ENCODE measurements at regions not wholly inside any gene's neighbourhood (a gene's known extent, or its start where the extent isn't known, plus 50 kb on each side); places are given as distances from the start of the nearest gene placed in this dataset.

GRCh38 chr3:30131191-30131590 is 475.2 kb upstream of the TGFBR2 start (continued):
- TF ChIP-seq CTCF (conservative IDR thresholded peaks at IDR 0.05; ENCODE audit: low read depth in 2 of 2): no peak
- no peak for TF ChIP-seq JUNB (IDR thresholded peaks at IDR 0.05; ENCODE audit: unreplicated experiment)
- no peak for TF ChIP-seq EZH2phosphoT487 (IDR thresholded peaks at IDR 0.05; ENCODE audit: unreplicated experiment)
- no peak for TF ChIP-seq EZH2 (IDR thresholded peaks at IDR 0.05; ENCODE audit: low read depth, unreplicated experiment)
- TF ChIP-seq CREB1 (CRISPR knock-in tag; IDR thresholded peaks at IDR 0.05; ENCODE audit: low read depth): no peak

DNA sequence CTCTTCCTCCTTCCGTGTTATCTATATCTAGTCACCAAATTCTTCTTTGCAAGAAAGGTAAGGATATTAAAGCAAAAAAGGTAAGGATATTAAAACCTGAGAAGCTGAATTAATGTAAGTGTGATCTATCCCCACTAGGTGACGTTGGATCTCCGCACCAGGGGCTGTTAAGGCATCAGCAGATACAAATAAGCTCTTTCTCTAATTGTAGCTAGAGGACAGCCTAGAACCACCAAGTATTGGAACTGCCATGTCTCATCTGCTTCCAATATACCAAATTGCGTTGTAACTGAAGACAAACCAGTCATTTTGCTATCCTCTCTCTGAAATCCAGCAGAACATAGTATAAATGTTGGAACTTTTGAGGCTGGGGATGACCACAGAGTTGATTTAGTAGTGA is 471.2 kb upstream of the TGFBR2 start:
- no peak overlapping the region for H3K27ac Mint-ChIP-seq
- no peaks in the 10 kb centered on the region for H3K36me3 Mint-ChIP-seq (ENCODE audit: low read depth)
- Histone ChIP-seq H3K4me2 (no peak overlapping the region), H3F3A (replicated peaks; ENCODE audit: low read depth) (no peaks in the 10 kb centered on the region), H3K4me3 (no peak overlapping the region), H2AFZ (no peak overlapping the region), H4K20me1 (replicated peaks; ENCODE audit: insufficient read depth) (no peaks in the 10 kb centered on the region), H3K79me2 (replicated peaks; ENCODE audit: insufficient read depth) (no peaks in the 10 kb centered on the region), H3K27ac (ENCODE audit: low read depth) (no peak overlapping the region), H3K9me2 (ENCODE audit: insufficient read depth) (peaks cover 3% of the 10 kb centered on the region; the same call in 1 of the 2 replicates), H3K4me1 (ENCODE audit: insufficient read depth) (no peaks in the 10 kb centered on the region), H3K27me3 (ENCODE audit: insufficient read depth) (no peaks in the 10 kb centered on the region), H3K36me3 (ENCODE audit: insufficient read depth) (no peaks in the 10 kb centered on the region)
- ATAC-seq (no peak), DNase-seq (ENCODE audit: low spot score) (peak; percentile 11)
- no peaks in the 10 kb centered on the region for H3K27me3 Mint-ChIP-seq (ENCODE audit: insufficient read depth, low read depth, poor library complexity)
- no peaks in the 10 kb centered on the region for H3K4me1 Mint-ChIP-seq
- TF ChIP-seq EZH2phosphoT487 (IDR thresholded peaks at IDR 0.05; ENCODE audit: unreplicated experiment): no peak
- TF ChIP-seq CTCF (conservative IDR thresholded peaks at IDR 0.05; ENCODE audit: low read depth in 2 of 2): peak; percentile 23 to 51; a peak in 2 of 4 replicates
- H3K4me3 Mint-ChIP-seq: no peak overlapping the region
- no peaks in the 10 kb centered on the region for H3K9me3 Mint-ChIP-seq

DNA sequence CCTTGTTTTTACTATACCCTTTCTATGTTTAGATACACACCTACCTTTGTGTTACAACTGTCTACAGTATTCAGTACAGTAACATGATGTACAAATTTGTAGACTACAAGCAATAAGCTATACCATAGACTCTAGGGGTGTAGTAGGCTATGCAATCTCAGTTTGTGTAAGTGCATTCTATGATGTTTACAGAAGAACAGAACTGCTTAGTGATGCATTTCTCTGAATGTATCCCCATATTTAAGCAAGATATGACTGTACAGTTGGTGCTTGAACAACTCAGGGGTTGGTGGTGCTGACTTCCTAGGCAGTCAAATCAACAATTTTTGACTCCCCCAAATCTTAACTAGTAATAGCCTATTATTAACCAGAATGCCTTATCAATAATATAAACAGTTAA is 467.1 kb upstream of the TGFBR2 start:
- H3F3A ChIP-seq (replicated peaks; ENCODE audit: low read depth): no peaks in the 10 kb centered on the region
- H3K4me2 ChIP-seq: no peak overlapping the region
- H4K20me1 ChIP-seq (replicated peaks; ENCODE audit: insufficient read depth): no peaks in the 10 kb centered on the region
- H3K27me3 ChIP-seq (ENCODE audit: insufficient read depth): no peaks in the 10 kb centered on the region
- Mint-ChIP-seq H3K4me3 (no peak overlapping the region), H3K4me1 (no peaks in the 10 kb centered on the region), H3K27me3 (ENCODE audit: insufficient read depth, low read depth, poor library complexity) (no peaks in the 10 kb centered on the region), H3K36me3 (ENCODE audit: low read depth) (no peaks in the 10 kb centered on the region), H3K9me3 (no peaks in the 10 kb centered on the region), H3K27ac (no peak overlapping the region)
- H3K36me3 ChIP-seq (ENCODE audit: insufficient read depth): no peaks in the 10 kb centered on the region
- ATAC-seq (no peak), DNase-seq (ENCODE audit: low spot score) (no peak)
- no peak overlapping the region for H3K27ac ChIP-seq (ENCODE audit: low read depth)
- no peaks in the 10 kb centered on the region for H3K4me1 ChIP-seq (ENCODE audit: insufficient read depth)
- no peaks in the 10 kb centered on the region for H3K79me2 ChIP-seq (replicated peaks; ENCODE audit: insufficient read depth)
- H2AFZ ChIP-seq: no peak overlapping the region
- H3K4me3 ChIP-seq: no peak overlapping the region
- no peaks in the 10 kb centered on the region for H3K9me2 ChIP-seq (ENCODE audit: insufficient read depth)
- TF ChIP-seq NANOG (IDR thresholded peaks at IDR 0.05; ENCODE audit: borderline replicate concordance) (no peak), EZH2 (IDR thresholded peaks at IDR 0.05; ENCODE audit: low read depth, unreplicated experiment) (no peak), CTCF (conservative IDR thresholded peaks at IDR 0.05; ENCODE audit: low read depth in 2 of 2) (no peak), ZNF114 (CRISPR knock-in tag; IDR thresholded peaks at IDR 0.05) (no peak)

All from GM23338 (cell line).